WERI-Rb-1 (cell line): ENCODE measurements at regions not wholly inside any gene's neighbourhood (a gene's known extent, or its start where the extent isn't known, plus 50 kb on each side); places are given as distances from the start of the nearest gene placed in this dataset.

Source experiments
- DNase-seq: peaks from one replicate; pipeline ENCODE4 v3.0.0-alpha.2; 2020
- H3K27ac ChIP-seq: fragments of 250-450 bp; sonication (Bioruptor Pico); 2 replicates; pipeline ENCODE4 v1.5.1; 2020; ENCODE audit warnings: mild to moderate bottlenecking, moderate library complexity
- H3K27me3 ChIP-seq: fragments of 250-450 bp; sonication (Bioruptor Pico); 2 replicates; pipeline ENCODE4 v1.5.1; 2021; ENCODE audit warnings: mild to moderate bottlenecking, low read depth, moderate library complexity; ENCODE audit not compliant: insufficient read depth, severe bottlenecking
- H3K36me3 ChIP-seq: fragments of 250-450 bp; sonication (Bioruptor Pico); 2 replicates; pipeline ENCODE4 v1.5.1; 2020; ENCODE audit warnings: mild to moderate bottlenecking, moderate library complexity
- H3K4me3 ChIP-seq: 2 replicates; pipeline ENCODE4 v1.5.1; 2011; ENCODE audit warnings: low read depth, mild to moderate bottlenecking, control low read depth, low read length
- H3K9me3 ChIP-seq: fragments of 250-450 bp; sonication (Bioruptor Pico); 2 replicates; pipeline ENCODE4 v1.5.1; 2021; ENCODE audit warnings: mild to moderate bottlenecking, moderate library complexity; ENCODE audit not compliant: severe bottlenecking
- CTCF ChIP-seq: IDR thresholded peaks from 2 replicates; pipeline ENCODE4 v1.5.1; 2011; ENCODE audit warnings: low read depth, mild to moderate bottlenecking, control low read depth, inconsistent platforms, low read length

GRCh38 chr4:18938343-18939099, 917.0 kb upstream of the LCORL start:
- TF ChIP-seq CTCF, result no peak
- Histone ChIP-seq H3K36me3 (no peaks in the 10 kb centered on the region), H3K4me3 (no peak overlapping the region), H3K27me3 (no peaks in the 10 kb centered on the region), H3K9me3 (no peaks in the 10 kb centered on the region), H3K27ac (no peak overlapping the region)
- DNase-seq, result no peak

- TF ChIP-seq CTCF, result no peak
- Histone ChIP-seq H3K9me3 (no peaks in the 10 kb centered on the region), H3K36me3 (no peaks in the 10 kb centered on the region), H3K27me3 (no peaks in the 10 kb centered on the region), H3K27ac (no peak overlapping the region), H3K4me3 (no peak overlapping the region)
- no peak for DNase-seq
These were observed 916.2 kb upstream of the LCORL start for GRCh38 chr4:18937746-18938145.

DNA sequence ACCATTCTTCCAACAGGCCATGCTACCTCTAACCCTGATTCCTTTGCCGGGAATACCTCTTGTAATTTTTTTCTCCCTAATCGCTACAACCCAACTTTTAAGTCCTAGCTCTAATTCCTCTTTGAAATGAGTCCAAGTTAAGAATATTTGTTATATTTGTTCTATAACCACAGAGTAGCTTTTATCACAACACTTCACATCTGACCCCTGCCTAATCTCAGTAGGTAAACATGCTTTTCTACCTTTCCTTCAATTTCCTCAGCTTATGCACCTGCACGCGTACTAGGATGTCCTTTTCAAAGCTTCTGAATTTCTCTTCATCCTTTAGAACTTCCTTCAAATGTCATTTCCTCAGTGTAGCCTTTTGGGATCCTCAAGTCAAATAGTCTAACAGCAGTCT, 915.5 kb upstream of the LCORL start:
- H3K9me3 ChIP-seq, result no peaks in the 10 kb centered on the region

DNA sequence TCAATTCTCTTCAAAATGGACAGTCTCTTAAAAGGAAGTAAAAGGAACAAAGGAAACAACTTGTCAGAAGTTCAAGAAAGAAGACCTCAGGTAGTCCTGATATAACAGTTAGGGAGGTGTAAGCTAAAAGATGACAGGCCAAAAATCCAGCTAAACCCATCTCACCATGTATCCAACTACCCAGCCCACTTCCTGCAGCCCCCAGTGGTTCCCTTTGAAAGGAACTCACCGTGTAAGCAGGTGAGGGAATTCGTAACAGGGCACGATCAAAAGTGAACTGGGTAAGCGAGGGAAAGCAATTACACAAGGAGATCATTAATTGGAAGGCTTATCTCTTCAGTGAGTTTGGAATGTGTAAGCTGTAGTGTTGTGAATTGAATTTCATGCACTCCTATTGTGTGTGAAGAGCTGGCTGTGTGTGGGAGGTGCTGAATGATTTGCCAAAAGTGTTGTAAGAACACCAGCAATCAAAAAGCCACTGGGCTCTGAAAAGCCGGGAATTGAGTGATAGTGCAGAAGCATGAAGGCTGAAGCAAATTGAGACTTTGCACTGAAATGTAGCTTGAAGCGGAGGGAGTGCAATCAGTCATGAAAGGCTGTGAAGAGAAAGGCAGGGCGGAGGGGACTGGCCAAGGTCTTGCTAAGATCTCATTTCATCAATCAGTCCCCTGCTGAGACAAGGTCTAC, 914.2 kb upstream of the LCORL start:
- H3K27ac ChIP-seq, result no peak overlapping the region
- TF ChIP-seq CTCF, result no peak
- DNase-seq, result no peak

More for the DNA sequence above, 915.5 kb upstream of the LCORL start:
- H3K27me3 ChIP-seq, result no peaks in the 10 kb centered on the region
- no peaks in the 10 kb centered on the region for H3K36me3 ChIP-seq
- H3K27ac ChIP-seq, result no peak overlapping the region
- no peak overlapping the region for H3K4me3 ChIP-seq
- DNase-seq, result no peak
- TF ChIP-seq CTCF, result no peak

DNA sequence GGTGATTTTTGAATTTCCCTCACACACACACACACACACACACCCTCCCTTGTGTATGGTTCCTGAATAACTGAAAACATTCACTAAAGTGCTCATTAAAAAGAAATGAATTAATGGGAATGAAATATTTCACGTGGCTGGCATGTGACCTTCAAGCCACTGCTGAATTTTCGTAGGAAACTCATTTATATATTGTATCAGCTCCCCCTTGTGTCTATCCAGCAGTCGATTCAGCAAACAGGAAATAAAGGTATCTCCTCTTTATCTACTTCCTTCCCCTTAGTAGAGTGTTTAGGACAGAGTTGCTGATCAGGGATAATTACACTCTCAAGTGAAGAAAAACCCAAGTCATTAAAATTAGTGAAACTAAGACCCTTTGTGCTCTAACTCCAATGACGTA, 912.6 kb upstream of the LCORL start:
- H3K27ac ChIP-seq, result no peak overlapping the region
- no peaks in the 10 kb centered on the region for H3K27me3 ChIP-seq
- no peaks in the 10 kb centered on the region for H3K36me3 ChIP-seq
- TF ChIP-seq CTCF, result peak; percentile 20; the same call in 1 of the 2 replicates
- peak; percentile 8 for DNase-seq
- no peaks in the 10 kb centered on the region for H3K9me3 ChIP-seq
- H3K4me3 ChIP-seq, result no peak overlapping the region

More for the DNA sequence above, 914.2 kb upstream of the LCORL start:
- Histone ChIP-seq H3K36me3 (no peaks in the 10 kb centered on the region), H3K4me3 (no peak overlapping the region), H3K9me3 (no peaks in the 10 kb centered on the region), H3K27me3 (no peaks in the 10 kb centered on the region)
